GM10248 (cell line): ENCODE measurements at regions not wholly inside any gene's neighbourhood (a gene's known extent, or its start where the extent isn't known, plus 50 kb on each side); places are given as distances from the start of the nearest gene placed in this dataset.

Experiments
- CTCF ChIA-PET: fragments of 300-600 bp; sonication (Branson Sonifier 250); formaldehyde crosslinking; extraction: SDS; loops from one replicate; lab custom pipeline; 2021; ENCODE audit warnings: antibody characterized with exemption; lab: Yijun Ruan, JAX
- POLR2A ChIA-PET: fragments of 350-650 bp; sonication (Branson Sonifier 250); formaldehyde crosslinking; extraction: SDS; loops from one replicate; lab custom pipeline; 2020; ENCODE audit warnings: antibody characterized with exemption; lab: Yijun Ruan, JAX
- DNase-seq: peaks from one replicate; pipeline ENCODE4 v3.0.0; 2012; ENCODE audit errors: extremely low spot score
- CTCF ChIP-seq: IDR thresholded peaks from 2 replicates; pipeline ENCODE4 v1.5.1; 2012; ENCODE audit warnings: mild to moderate bottlenecking, low read depth; ENCODE audit errors: extremely low read depth, missing control alignments, control extremely low read depth

GRCh38 chr21:32089766-32090165 is 189.1 kb downstream of the MIS18A start:
- ChIA-PET CTCF (no interaction called here), POLR2A (no interaction called here)
- no peak for DNase-seq
- no peak for TF ChIP-seq CTCF

- CTCF ChIA-PET = interaction anchor here (1.9 kb wide), 1 partner anchor 8 kb away, joined by 6 read pairs; no protein-coding TSS in a partner anchor
- no peak for DNase-seq
- TF ChIP-seq CTCF = no peak
- POLR2A ChIA-PET = no interaction called here
These were observed 190.4 kb downstream of the MIS18A start for GRCh38 chr21:32088471-32088870.

- no peak for DNase-seq
- ChIA-PET CTCF (interaction anchor here (1.9 kb wide), 1 partner anchor 9 kb away, joined by 6 read pairs; no protein-coding TSS in a partner anchor), POLR2A (no interaction called here)
- TF ChIP-seq CTCF = no peak
These were observed 191.4 kb downstream of the MIS18A start for GRCh38 chr21:32087447-32087846.

- ChIA-PET POLR2A (no interaction called here), CTCF (no interaction called here)
- TF ChIP-seq CTCF = no peak
- no peak for DNase-seq
These were observed 195.7 kb downstream of the MIS18A start for GRCh38 chr21:32083197-32083596.

- ChIA-PET POLR2A (no interaction called here), CTCF (no interaction called here)
- no peak for DNase-seq
- no peak for TF ChIP-seq CTCF
These were observed 196.4 kb downstream of the MIS18A start for GRCh38 chr21:32082466-32082865.

- TF ChIP-seq CTCF = no peak
- ChIA-PET POLR2A (no interaction called here), CTCF (no interaction called here)
- no peak for DNase-seq
These were observed 200.8 kb downstream of the HUNK start for GRCh38 chr21:32073593-32073992.
